NCI-H345 treated with DMSO at 0.1 percent for 48 hours (cell line): ENCODE measurements at regions not wholly inside any gene's neighbourhood (a gene's known extent, or its start where the extent isn't known, plus 50 kb on each side); places are given as distances from the start of the nearest gene placed in this dataset.
A peak's percentile ranks its signal among the peaks of the same experiment; 100 is the strongest.
"Not testable (repeated sequence)": the region's sequence is repeated elsewhere in the genome, so short reads cannot be mapped to it uniquely, and the experiment has no call there.

Experiments
- DNase-seq: peaks from one replicate; lab custom pipeline; 2025; ENCODE audit not compliant: unreplicated experiment; lab: John Stamatoyannopoulos, UW

GRCh38 chr2:136715146-136715545 is 50.2 kb upstream of the THSD7B start:
- DNase-seq, result no peak

- no peak for DNase-seq
Measured at GRCh38 chr2:136714452-136714951, 50.8 kb upstream of the THSD7B start.

GRCh38 chr2:136713739-136714138 is 51.6 kb upstream of the THSD7B start:
- DNase-seq, result no peak

GRCh38 chr2:136705336-136705735 is 60.0 kb upstream of the THSD7B start:
- DNase-seq, result no peak

GRCh38 chr2:136703214-136703613 is 62.1 kb upstream of the THSD7B start:
- DNase-seq, result no peak

GRCh38 chr2:136696438-136696837 is 68.9 kb upstream of the THSD7B start:
- DNase-seq, result no peak

GRCh38 chr2:136693966-136694365 is 71.4 kb upstream of the THSD7B start:
- no peak for DNase-seq

- DNase-seq, result not testable (repeated sequence)
Measured at GRCh38 chr2:136680079-136680478, 85.3 kb upstream of the THSD7B start.

GRCh38 chr2:136665736-136666135 is 99.6 kb upstream of the THSD7B start:
- DNase-seq, result no peak

GRCh38 chr2:136664713-136665405 is 100.5 kb upstream of the THSD7B start:
- DNase-seq, result no peak

- DNase-seq, result no peak
Measured at GRCh38 chr2:136658201-136658600, 107.1 kb upstream of the THSD7B start.

- no peak for DNase-seq
Measured at GRCh38 chr2:136653861-136654260, 111.5 kb upstream of the THSD7B start.

GRCh38 chr2:136651456-136652010 is 113.8 kb upstream of the THSD7B start:
- no peak for DNase-seq

GRCh38 chr2:136647039-136647438 is 118.3 kb upstream of the THSD7B start:
- DNase-seq, result no peak

GRCh38 chr2:136645236-136645828 is 120.0 kb upstream of the THSD7B start:
- peak; percentile 89 for DNase-seq

- DNase-seq, result no peak
Measured at GRCh38 chr2:136639651-136640050, 125.7 kb upstream of the THSD7B start.

GRCh38 chr2:136638193-136638592 is 127.2 kb upstream of the THSD7B start:
- DNase-seq, result no peak

GRCh38 chr2:136637402-136637801 is 127.9 kb upstream of the THSD7B start:
- no peak for DNase-seq

GRCh38 chr2:136628490-136628889 is 136.9 kb upstream of the THSD7B start:
- no peak for DNase-seq

GRCh38 chr2:136613096-136613495 is 152.2 kb upstream of the THSD7B start:
- DNase-seq, result no peak

- DNase-seq, result no peak
Measured at GRCh38 chr2:136612079-136612478, 153.3 kb upstream of the THSD7B start.

GRCh38 chr2:136611451-136611850 is 153.9 kb upstream of the THSD7B start:
- no peak for DNase-seq
